Activated T-cell treated with anti-CD3 and anti-CD28 coated beads, Interleukin-2, amount 50 U/mL, for 72 hours (primary cell): ENCODE measurements at regions not wholly inside any gene's neighbourhood (a gene's known extent, or its start where the extent isn't known, plus 50 kb on each side); places are given as distances from the start of the nearest gene placed in this dataset.
A peak's percentile ranks its signal among the peaks of the same experiment; 100 is the strongest.
"Not testable (repeated sequence)": the region's sequence is repeated elsewhere in the genome, so short reads cannot be mapped to it uniquely, and the experiment has no call there.

Experiments used
- ATAC-seq, 2 donors: fragments of 150-1000 bp; cut with Tn5 transposase; replicated peaks in 1 of 2; 2 replicates each; pipeline ENCODE4 v1.10.0; 2021; ENCODE audit warnings: moderate library complexity in 2 of 2, mild to moderate bottlenecking in 1 of 2
- DNase-seq, 2 donors: peaks; one replicate each; pipeline ENCODE4 v3.0.0; 2021 to 2022; ENCODE audit warnings: mixed read lengths in 1 of 2
- H3K27ac Mint-ChIP-seq: one replicate; pipeline ENCODE4 v1.8.0; 2022; ENCODE audit warnings: mild to moderate bottlenecking, moderate library complexity, mixed read lengths
- H3K27me3 Mint-ChIP-seq: one replicate; pipeline ENCODE4 v1.8.0; 2022; ENCODE audit warnings: low read depth, mixed read lengths
- H3K36me3 Mint-ChIP-seq, 2 donors: one replicate each; pipeline ENCODE4 v1.8.0; 2022; ENCODE audit warnings: mixed read lengths in 2 of 2, mild to moderate bottlenecking in 1 of 2; ENCODE audit not compliant: insufficient read depth in 2 of 2
- H3K4me1 Mint-ChIP-seq: one replicate; pipeline ENCODE4 v1.8.0; 2022; ENCODE audit warnings: low read depth, mixed read lengths
- H3K4me3 Mint-ChIP-seq, 2 donors: one replicate each; pipeline ENCODE4 v1.8.0; 2022; ENCODE audit warnings: mild to moderate bottlenecking in 2 of 2, mixed read lengths in 2 of 2, moderate library complexity in 2 of 2
- H3K9me3 Mint-ChIP-seq, 2 donors: one replicate each; pipeline ENCODE4 v1.8.0; 2022; ENCODE audit warnings: mixed read lengths in 2 of 2

- DNase-seq, H3K36me3 Mint-ChIP-seq, H3K27me3 Mint-ChIP-seq, H3K4me3 Mint-ChIP-seq, H3K27ac Mint-ChIP-seq, H3K9me3 Mint-ChIP-seq, H3K4me1 Mint-ChIP-seq: not testable (repeated sequence)
- peak; percentile 10 to 17 for ATAC-seq
Measured at GRCh38 chr10:46773178-46773896, 137.9 kb upstream of the PTPN20 start.

GRCh38 chr10:46773897-46774236, 137.4 kb upstream of the PTPN20 start:
- peak overlapping the region in 1 of 2 donors; percentile 34 for H3K4me3 Mint-ChIP-seq
- not testable (repeated sequence) for H3K27me3 Mint-ChIP-seq, H3K36me3 Mint-ChIP-seq, H3K27ac Mint-ChIP-seq, H3K9me3 Mint-ChIP-seq, H3K4me1 Mint-ChIP-seq
- peak; percentile 75 to 81 for ATAC-seq
- peak; percentile 23 to 43 for DNase-seq

- ATAC-seq, H3K27ac Mint-ChIP-seq, H3K36me3 Mint-ChIP-seq, H3K27me3 Mint-ChIP-seq, H3K9me3 Mint-ChIP-seq, DNase-seq, H3K4me1 Mint-ChIP-seq, H3K4me3 Mint-ChIP-seq: not testable (repeated sequence)
Measured at GRCh38 chr10:46774366-46774765, 136.9 kb upstream of the PTPN20 start.

GRCh38 chr10:46774945-46775667, 136.1 kb upstream of the PTPN20 start:
- DNase-seq, H3K36me3 Mint-ChIP-seq, H3K4me3 Mint-ChIP-seq, H3K4me1 Mint-ChIP-seq, ATAC-seq, H3K9me3 Mint-ChIP-seq, H3K27me3 Mint-ChIP-seq, H3K27ac Mint-ChIP-seq: not testable (repeated sequence)

GRCh38 chr10:46775668-46776059, 135.6 kb upstream of the PTPN20 start:
- H3K4me3 Mint-ChIP-seq, H3K36me3 Mint-ChIP-seq, H3K27me3 Mint-ChIP-seq, H3K9me3 Mint-ChIP-seq, H3K4me1 Mint-ChIP-seq, ATAC-seq, H3K27ac Mint-ChIP-seq, DNase-seq: not testable (repeated sequence)

GRCh38 chr10:46779571-46779970, 131.7 kb upstream of the PTPN20 start:
- H3K4me3 Mint-ChIP-seq, H3K36me3 Mint-ChIP-seq, H3K9me3 Mint-ChIP-seq, DNase-seq, H3K27me3 Mint-ChIP-seq, H3K27ac Mint-ChIP-seq, ATAC-seq: not testable (repeated sequence)
- peaks cover 21% of the 10 kb centered on the region for H3K4me1 Mint-ChIP-seq

GRCh38 chr10:46780164-46780563, 131.1 kb upstream of the PTPN20 start:
- H3K36me3 Mint-ChIP-seq, H3K27me3 Mint-ChIP-seq, H3K4me3 Mint-ChIP-seq, ATAC-seq, H3K9me3 Mint-ChIP-seq, DNase-seq, H3K27ac Mint-ChIP-seq: not testable (repeated sequence)
- H3K4me1 Mint-ChIP-seq = peaks cover 21% of the 10 kb centered on the region

- H3K36me3 Mint-ChIP-seq = not testable (repeated sequence)
Measured at GRCh38 chr10:46781001-46781400, 130.2 kb upstream of the PTPN20 start.

GRCh38 chr10:46782001-46782874, 129.0 kb upstream of the PTPN20 start:
- not testable (repeated sequence) for H3K9me3 Mint-ChIP-seq, H3K27ac Mint-ChIP-seq, DNase-seq, H3K36me3 Mint-ChIP-seq, H3K27me3 Mint-ChIP-seq
- peaks cover 21% of the 10 kb centered on the region for H3K4me1 Mint-ChIP-seq
- peak; percentile 47 to 58 for ATAC-seq
- peak overlapping the region; percentile 22 to 64 for H3K4me3 Mint-ChIP-seq

More at GRCh38 chr10:46781001-46781400, 130.2 kb upstream of the PTPN20 start:
- H3K9me3 Mint-ChIP-seq, H3K4me3 Mint-ChIP-seq, H3K27me3 Mint-ChIP-seq, H3K27ac Mint-ChIP-seq, ATAC-seq, DNase-seq: not testable (repeated sequence)
- peaks cover 21% of the 10 kb centered on the region for H3K4me1 Mint-ChIP-seq

GRCh38 chr10:46784665-46785064, 126.6 kb upstream of the PTPN20 start:
- not testable (repeated sequence) for H3K36me3 Mint-ChIP-seq
- peak overlapping the region in 1 of 2 donors; percentile 9 for H3K4me3 Mint-ChIP-seq

GRCh38 chr10:46786125-46786517, 125.1 kb upstream of the PTPN20 start:
- not testable (repeated sequence) for H3K27ac Mint-ChIP-seq, DNase-seq, ATAC-seq, H3K9me3 Mint-ChIP-seq, H3K27me3 Mint-ChIP-seq, H3K36me3 Mint-ChIP-seq
- Mint-ChIP-seq H3K4me3 (peak overlapping the region; percentile 62 to 94), H3K4me1 (peaks cover 21% of the 10 kb centered on the region)

More at GRCh38 chr10:46784665-46785064, 126.6 kb upstream of the PTPN20 start:
- peaks cover 21% of the 10 kb centered on the region for H3K4me1 Mint-ChIP-seq
- H3K9me3 Mint-ChIP-seq, DNase-seq, H3K27me3 Mint-ChIP-seq, H3K27ac Mint-ChIP-seq, ATAC-seq: not testable (repeated sequence)

GRCh38 chr10:46786518-46787320, 124.5 kb upstream of the PTPN20 start:
- ATAC-seq (peak; percentile 82 to 86), DNase-seq (peak; percentile 74 to 75)
- peaks cover 16% of the 10 kb centered on the region for H3K4me1 Mint-ChIP-seq
- peak overlapping the region; percentile 31 for H3K27ac Mint-ChIP-seq
- H3K36me3 Mint-ChIP-seq, H3K27me3 Mint-ChIP-seq, H3K9me3 Mint-ChIP-seq: not testable (repeated sequence)
- H3K4me3 Mint-ChIP-seq = peak overlapping the region; percentile 91 to 94
